Cardiac muscle cell (in vitro differentiated cells and primary cell): ENCODE measurements at regions not wholly inside any gene's neighbourhood (a gene's known extent, or its start where the extent isn't known, plus 50 kb on each side); places are given as distances from the start of the nearest gene placed in this dataset.

Experiments
- DNase-seq, 2 donors: peaks; one replicate each; pipeline versions ENCODE4 v3.0.0 to v3.0.0-alpha.2; 2010 to 2017; ENCODE audit warnings: low read depth in 1 of 2, low spot score in 1 of 2
- H3K27ac ChIP-seq: fragments of 200-600 bp; sonication (generic); 2 replicates; pipeline ENCODE4 v1.5.1; 2016
- H3K27me3 ChIP-seq: fragments of 200-600 bp; sonication (generic); 2 replicates; pipeline ENCODE4 v1.6.0; 2016; ENCODE audit warnings: control low read depth
- H3K36me3 ChIP-seq: fragments of 200-600 bp; sonication (generic); 2 replicates; pipeline ENCODE4 v1.5.1; 2016; ENCODE audit warnings: control low read depth
- H3K4me1 ChIP-seq: fragments of 200-600 bp; sonication (generic); 2 replicates; pipeline ENCODE4 v1.8.1; 2017; ENCODE audit warnings: low read depth, mild to moderate bottlenecking, mixed run types
- H3K4me3 ChIP-seq: fragments of 200-600 bp; sonication (generic); 2 replicates; pipeline ENCODE4 v1.5.1; 2016; ENCODE audit warnings: mild to moderate bottlenecking
- H3K9me3 ChIP-seq: fragments of 200-600 bp; sonication (generic); 2 replicates; pipeline ENCODE4 v1.5.1; 2017; ENCODE audit warnings: low read depth, mild to moderate bottlenecking, control low read depth
- CTCF ChIP-seq: IDR thresholded peaks from 2 replicates; pipeline ENCODE4 v1.5.1; 2012; ENCODE audit warnings: low read depth, mild to moderate bottlenecking, low read length

- Histone ChIP-seq H3K9me3 (no peaks in the 10 kb centered on the region), H3K4me3 (no peak overlapping the region), H3K36me3 (no peaks in the 10 kb centered on the region), H3K4me1 (no peaks in the 10 kb centered on the region), H3K27me3 (no peaks in the 10 kb centered on the region), H3K27ac (no peak overlapping the region)
- no peak for TF ChIP-seq CTCF
- DNase-seq = peak in 1 of 2 donors; percentile 80
Measured at GRCh38 chr3:56851966-56852884, 50.5 kb upstream of the ARHGEF3 start.
